M059J (cell line): ENCODE measurements at regions not wholly inside any gene's neighbourhood (a gene's known extent, or its start where the extent isn't known, plus 50 kb on each side); places are given as distances from the start of the nearest gene placed in this dataset.

Experiments used
- DNase-seq: peaks from one replicate; pipeline ENCODE4 v3.0.0-alpha.2; 2012; ENCODE audit warnings: low read depth

GRCh38 chr17:70787721-70788300 lies 618.5 kb downstream of the KCNJ2 start:
- DNase-seq, result no peak

GRCh38 chr17:70791748-70792443 lies 622.6 kb downstream of the KCNJ2 start:
- DNase-seq, result no peak

GRCh38 chr17:70794738-70795137 lies 625.4 kb downstream of the KCNJ2 start:
- DNase-seq, result no peak

- DNase-seq, result no peak
Measured at GRCh38 chr17:70795620-70796019, 626.3 kb downstream of the KCNJ2 start.

GRCh38 chr17:70796757-70797156 lies 627.4 kb downstream of the KCNJ2 start:
- DNase-seq, result no peak

- DNase-seq, result no peak
Measured at GRCh38 chr17:70797166-70797565, 627.8 kb downstream of the KCNJ2 start.

- no peak for DNase-seq
Measured at GRCh38 chr17:70804161-70804560, 634.8 kb downstream of the KCNJ2 start.

GRCh38 chr17:70808596-70808995 lies 639.3 kb downstream of the KCNJ2 start:
- DNase-seq, result no peak

GRCh38 chr17:70810609-70811008 lies 641.3 kb downstream of the KCNJ2 start:
- peak; percentile 38 for DNase-seq

GRCh38 chr17:70813355-70813930 lies 644.1 kb downstream of the KCNJ2 start:
- DNase-seq, result peak; percentile 51

GRCh38 chr17:70819183-70819582 lies 649.9 kb downstream of the KCNJ2 start:
- DNase-seq, result no peak

GRCh38 chr17:70820276-70820675 lies 650.9 kb downstream of the KCNJ2 start:
- DNase-seq, result peak; percentile 77

GRCh38 chr17:70825321-70826125 lies 656.2 kb downstream of the KCNJ2 start:
- DNase-seq, result no peak

GRCh38 chr17:70829876-70830275 lies 660.5 kb downstream of the KCNJ2 start:
- peak; percentile 13 for DNase-seq

GRCh38 chr17:70834039-70834438 lies 664.7 kb downstream of the KCNJ2 start:
- no peak for DNase-seq

- DNase-seq, result peak; percentile 54
Measured at GRCh38 chr17:70848785-70849184, 679.5 kb downstream of the KCNJ2 start.

- peak; percentile 37 for DNase-seq
Measured at GRCh38 chr17:70855401-70856054, 686.2 kb downstream of the KCNJ2 start.

- no peak for DNase-seq
Measured at GRCh38 chr17:70857351-70857750, 688.0 kb downstream of the KCNJ2 start.

GRCh38 chr17:70859829-70860228 lies 690.5 kb downstream of the KCNJ2 start:
- no peak for DNase-seq

- DNase-seq, result no peak
Measured at GRCh38 chr17:70862295-70862694, 693.0 kb downstream of the KCNJ2 start.

- DNase-seq, result no peak
Measured at GRCh38 chr17:70863436-70864248, 694.3 kb downstream of the KCNJ2 start.
